ENCODE measurements at regions not wholly inside any gene's neighbourhood (a gene's known extent, or its start where the extent isn't known, plus 50 kb on each side); places are given as distances from the start of the nearest gene placed in this dataset.
A peak's percentile ranks its signal among the peaks of the same experiment; 100 is the strongest.

- H2AFZ ChIP-seq = no peak overlapping the region
- no peaks in the 10 kb centered on the region for H4K20me1 ChIP-seq (replicated peaks; ENCODE audit: insufficient read depth)
- H3K4me2 ChIP-seq = no peak overlapping the region
- TF ChIP-seq EZH2 (IDR thresholded peaks at IDR 0.05; ENCODE audit: low read depth, unreplicated experiment) (no peak), ZNF114 (CRISPR knock-in tag; IDR thresholded peaks at IDR 0.05) (no peak), CREB1 (CRISPR knock-in tag; IDR thresholded peaks at IDR 0.05; ENCODE audit: low read depth) (no peak), JUNB (IDR thresholded peaks at IDR 0.05; ENCODE audit: unreplicated experiment) (no peak), STAT1 (IDR thresholded peaks at IDR 0.05; ENCODE audit: unreplicated experiment) (no peak), ZNF462 (CRISPR knock-in tag; IDR thresholded peaks at IDR 0.05) (no peak), REST (IDR thresholded peaks at IDR 0.05; ENCODE audit: unreplicated experiment) (no peak), NANOG (IDR thresholded peaks at IDR 0.05; ENCODE audit: borderline replicate concordance) (no peak), POLR2AphosphoS5 (IDR thresholded peaks at IDR 0.05; ENCODE audit: low read depth) (no peak), ETS1 (IDR thresholded peaks at IDR 0.05) (no peak), CTCF (conservative IDR thresholded peaks at IDR 0.05; ENCODE audit: low read depth in 2 of 2) (no peak), EZH2phosphoT487 (IDR thresholded peaks at IDR 0.05; ENCODE audit: unreplicated experiment) (no peak), ZNF331 (CRISPR knock-in tag; IDR thresholded peaks at IDR 0.05; ENCODE audit: low read depth) (no peak)
- no peak overlapping the region for H3K27ac ChIP-seq (ENCODE audit: low read depth)
- H3K27me3 ChIP-seq (ENCODE audit: insufficient read depth) = no peaks in the 10 kb centered on the region
- H3K79me2 ChIP-seq (replicated peaks; ENCODE audit: insufficient read depth) = no peaks in the 10 kb centered on the region
- peaks cover 5% of the 10 kb centered on the region for H3K4me1 ChIP-seq (ENCODE audit: insufficient read depth)
- H3K9me2 ChIP-seq (ENCODE audit: insufficient read depth) = no peaks in the 10 kb centered on the region
- Mint-ChIP-seq H3K4me3 (no peak overlapping the region), H3K4me1 (peaks cover 18% of the 10 kb centered on the region), H3K9me3 (no peaks in the 10 kb centered on the region), H3K27ac (no peak overlapping the region), H3K36me3 (ENCODE audit: low read depth) (no peaks in the 10 kb centered on the region), H3K27me3 (ENCODE audit: insufficient read depth, low read depth, poor library complexity) (no peaks in the 10 kb centered on the region)
- H3K36me3 ChIP-seq (ENCODE audit: insufficient read depth) = no peaks in the 10 kb centered on the region
- ATAC-seq (peak; percentile 23; the same call in 1 of the 3 replicates), DNase-seq (ENCODE audit: low spot score) (no peak)
- no peak overlapping the region for H3K4me3 ChIP-seq
- no peaks in the 10 kb centered on the region for H3F3A ChIP-seq (replicated peaks; ENCODE audit: low read depth)
These were observed 142.8 kb downstream of the SLIT2 start for GRCh38 chr4:20394512-20394911.

Data from GM23338 (cell line).